ENCODE measurements at regions not wholly inside any gene's neighbourhood (a gene's known extent, or its start where the extent isn't known, plus 50 kb on each side); places are given as distances from the start of the nearest gene placed in this dataset.
"Not testable (repeated sequence)": the region's sequence is repeated elsewhere in the genome, so short reads cannot be mapped to it uniquely, and the experiment has no call there.

- no peaks in the 10 kb centered on the region for H3K36me3 ChIP-seq (ENCODE audit: control insufficient read depth in 1 of 2, insufficient read depth in 2 of 2, low read length in 2 of 2)
- H3K4me3 ChIP-seq (ENCODE audit: low read depth in 1 of 2, low read length in 2 of 2): no peak overlapping the region
- H3K27ac ChIP-seq (ENCODE audit: low read length): no peak overlapping the region
- no peaks in the 10 kb centered on the region for H3K4me1 ChIP-seq (ENCODE audit: control insufficient read depth in 1 of 2, insufficient read depth in 2 of 2, low read length in 2 of 2)
- no peaks in the 10 kb centered on the region for H3K27me3 ChIP-seq (ENCODE audit: low read depth, low read length)
- peaks cover 0 to 4% of the 10 kb centered on the region in 2 donors for H3K9me3 ChIP-seq (ENCODE audit: control insufficient read depth in 1 of 2, low read length in 2 of 2)
These were observed 284.9 kb upstream of the ECI2 start for GRCh38 chr6:4420160-4420865.

- no peaks in the 10 kb centered on the region for H3K9me3 ChIP-seq (ENCODE audit: control insufficient read depth in 1 of 2, low read length in 2 of 2)
- no peak overlapping the region for H3K4me3 ChIP-seq (ENCODE audit: low read depth in 1 of 2, low read length in 2 of 2)
- no peaks in the 10 kb centered on the region for H3K27me3 ChIP-seq (ENCODE audit: low read depth, low read length)
- no peaks in the 10 kb centered on the region for H3K4me1 ChIP-seq (ENCODE audit: control insufficient read depth in 1 of 2, insufficient read depth in 2 of 2, low read length in 2 of 2)
- H3K27ac ChIP-seq (ENCODE audit: low read length): no peak overlapping the region
- H3K36me3 ChIP-seq (ENCODE audit: control insufficient read depth in 1 of 2, insufficient read depth in 2 of 2, low read length in 2 of 2): no peaks in the 10 kb centered on the region
These were observed 280.2 kb upstream of the ECI2 start for GRCh38 chr6:4415549-4415948.

- not testable (repeated sequence) for H3K36me3 ChIP-seq (ENCODE audit: control insufficient read depth in 1 of 2, insufficient read depth in 2 of 2, low read length in 2 of 2); H3K9me3 ChIP-seq (ENCODE audit: control insufficient read depth in 1 of 2, low read length in 2 of 2); H3K4me3 ChIP-seq (ENCODE audit: low read depth in 1 of 2, low read length in 2 of 2); H3K4me1 ChIP-seq (ENCODE audit: control insufficient read depth in 1 of 2, insufficient read depth in 2 of 2, low read length in 2 of 2); H3K27me3 ChIP-seq (ENCODE audit: low read depth, low read length); H3K27ac ChIP-seq (ENCODE audit: low read length)
These were observed 278.7 kb upstream of the ECI2 start for GRCh38 chr6:4414078-4414477.

- H3K9me3 ChIP-seq (ENCODE audit: control insufficient read depth in 1 of 2, low read length in 2 of 2): no peaks in the 10 kb centered on the region
These were observed 277.7 kb upstream of the ECI2 start for GRCh38 chr6:4413073-4413472.

GRCh38 chr6:4412488-4412887, 277.1 kb upstream of the ECI2 start:
- Histone ChIP-seq H3K27me3 (ENCODE audit: low read depth, low read length) (no peaks in the 10 kb centered on the region), H3K27ac (ENCODE audit: low read length) (no peak overlapping the region), H3K36me3 (ENCODE audit: control insufficient read depth in 1 of 2, insufficient read depth in 2 of 2, low read length in 2 of 2) (no peaks in the 10 kb centered on the region), H3K9me3 (ENCODE audit: control insufficient read depth in 1 of 2, low read length in 2 of 2) (no peaks in the 10 kb centered on the region), H3K4me3 (ENCODE audit: low read depth in 1 of 2, low read length in 2 of 2) (no peak overlapping the region), H3K4me1 (ENCODE audit: control insufficient read depth in 1 of 2, insufficient read depth in 2 of 2, low read length in 2 of 2) (no peaks in the 10 kb centered on the region)

More at GRCh38 chr6:4413073-4413472, 277.7 kb upstream of the ECI2 start:
- Histone ChIP-seq H3K27ac (ENCODE audit: low read length) (no peak overlapping the region), H3K27me3 (ENCODE audit: low read depth, low read length) (no peaks in the 10 kb centered on the region), H3K36me3 (ENCODE audit: control insufficient read depth in 1 of 2, insufficient read depth in 2 of 2, low read length in 2 of 2) (no peaks in the 10 kb centered on the region), H3K4me1 (ENCODE audit: control insufficient read depth in 1 of 2, insufficient read depth in 2 of 2, low read length in 2 of 2) (no peaks in the 10 kb centered on the region), H3K4me3 (ENCODE audit: low read depth in 1 of 2, low read length in 2 of 2) (no peak overlapping the region)

GRCh38 chr6:4412077-4412476, 276.7 kb upstream of the ECI2 start:
- Histone ChIP-seq H3K27ac (ENCODE audit: low read length) (no peak overlapping the region), H3K4me1 (ENCODE audit: control insufficient read depth in 1 of 2, insufficient read depth in 2 of 2, low read length in 2 of 2) (no peaks in the 10 kb centered on the region), H3K36me3 (ENCODE audit: control insufficient read depth in 1 of 2, insufficient read depth in 2 of 2, low read length in 2 of 2) (no peaks in the 10 kb centered on the region), H3K27me3 (ENCODE audit: low read depth, low read length) (no peaks in the 10 kb centered on the region), H3K9me3 (ENCODE audit: control insufficient read depth in 1 of 2, low read length in 2 of 2) (no peaks in the 10 kb centered on the region), H3K4me3 (ENCODE audit: low read depth in 1 of 2, low read length in 2 of 2) (no peak overlapping the region)

GRCh38 chr6:4407710-4408109, 272.3 kb upstream of the ECI2 start:
- H3K27me3 ChIP-seq (ENCODE audit: low read depth, low read length); H3K27ac ChIP-seq (ENCODE audit: low read length); H3K36me3 ChIP-seq (ENCODE audit: control insufficient read depth in 1 of 2, insufficient read depth in 2 of 2, low read length in 2 of 2); H3K4me3 ChIP-seq (ENCODE audit: low read depth in 1 of 2, low read length in 2 of 2); H3K4me1 ChIP-seq (ENCODE audit: control insufficient read depth in 1 of 2, insufficient read depth in 2 of 2, low read length in 2 of 2); H3K9me3 ChIP-seq (ENCODE audit: control insufficient read depth in 1 of 2, low read length in 2 of 2): not testable (repeated sequence)

- H3K27me3 ChIP-seq (ENCODE audit: low read depth, low read length): no peaks in the 10 kb centered on the region
- H3K4me3 ChIP-seq (ENCODE audit: low read depth in 1 of 2, low read length in 2 of 2): no peak overlapping the region
- H3K36me3 ChIP-seq (ENCODE audit: control insufficient read depth in 1 of 2, insufficient read depth in 2 of 2, low read length in 2 of 2): no peaks in the 10 kb centered on the region
- H3K9me3 ChIP-seq (ENCODE audit: control insufficient read depth in 1 of 2, low read length in 2 of 2): no peaks in the 10 kb centered on the region
- no peak overlapping the region for H3K27ac ChIP-seq (ENCODE audit: low read length)
- peaks cover 8 to 9% of the 10 kb centered on the region in 2 donors for H3K4me1 ChIP-seq (ENCODE audit: control insufficient read depth in 1 of 2, insufficient read depth in 2 of 2, low read length in 2 of 2)
These were observed 270.3 kb upstream of the ECI2 start for GRCh38 chr6:4405621-4406212.

- H3K4me1 ChIP-seq (ENCODE audit: control insufficient read depth in 1 of 2, insufficient read depth in 2 of 2, low read length in 2 of 2): peaks cover 8 to 9% of the 10 kb centered on the region in 2 donors
- no peak overlapping the region for H3K27ac ChIP-seq (ENCODE audit: low read length)
- no peaks in the 10 kb centered on the region for H3K36me3 ChIP-seq (ENCODE audit: control insufficient read depth in 1 of 2, insufficient read depth in 2 of 2, low read length in 2 of 2)
- no peak overlapping the region for H3K4me3 ChIP-seq (ENCODE audit: low read depth in 1 of 2, low read length in 2 of 2)
- no peaks in the 10 kb centered on the region for H3K9me3 ChIP-seq (ENCODE audit: control insufficient read depth in 1 of 2, low read length in 2 of 2)
- no peaks in the 10 kb centered on the region for H3K27me3 ChIP-seq (ENCODE audit: low read depth, low read length)
These were observed 269.0 kb upstream of the ECI2 start for GRCh38 chr6:4404415-4404814.

- H3K9me3 ChIP-seq (ENCODE audit: control insufficient read depth in 1 of 2, low read length in 2 of 2): no peaks in the 10 kb centered on the region
- H3K36me3 ChIP-seq (ENCODE audit: control insufficient read depth in 1 of 2, insufficient read depth in 2 of 2, low read length in 2 of 2): no peaks in the 10 kb centered on the region
- H3K27ac ChIP-seq (ENCODE audit: low read length): no peak overlapping the region
- H3K27me3 ChIP-seq (ENCODE audit: low read depth, low read length): no peaks in the 10 kb centered on the region
- no peak overlapping the region for H3K4me3 ChIP-seq (ENCODE audit: low read depth in 1 of 2, low read length in 2 of 2)
- peaks cover 8 to 9% of the 10 kb centered on the region in 2 donors for H3K4me1 ChIP-seq (ENCODE audit: control insufficient read depth in 1 of 2, insufficient read depth in 2 of 2, low read length in 2 of 2)
These were observed 268.5 kb upstream of the ECI2 start for GRCh38 chr6:4403828-4404227.

- H3K36me3 ChIP-seq (ENCODE audit: control insufficient read depth in 1 of 2, insufficient read depth in 2 of 2, low read length in 2 of 2): no peaks in the 10 kb centered on the region
- no peak overlapping the region for H3K4me3 ChIP-seq (ENCODE audit: low read depth in 1 of 2, low read length in 2 of 2)
- H3K9me3 ChIP-seq (ENCODE audit: control insufficient read depth in 1 of 2, low read length in 2 of 2): no peaks in the 10 kb centered on the region
- no peak overlapping the region for H3K27ac ChIP-seq (ENCODE audit: low read length)
- H3K27me3 ChIP-seq (ENCODE audit: low read depth, low read length): no peaks in the 10 kb centered on the region
- H3K4me1 ChIP-seq (ENCODE audit: control insufficient read depth in 1 of 2, insufficient read depth in 2 of 2, low read length in 2 of 2): peaks cover 8 to 9% of the 10 kb centered on the region in 2 donors
These were observed 267.8 kb upstream of the ECI2 start for GRCh38 chr6:4403023-4403752.

Data from muscle layer of duodenum (tissue), 2 donors.